GM19324 (cell line): ENCODE measurements at regions not wholly inside any gene's neighbourhood (a gene's known extent, or its start where the extent isn't known, plus 50 kb on each side); places are given as distances from the start of the nearest gene placed in this dataset.

Source experiments
- ATAC-seq: cut with Tn5 transposase; IDR thresholded peaks from one replicate; pipeline ENCODE4 v1.9.1; 2021; ENCODE audit warnings: mild to moderate bottlenecking, moderate library complexity; ENCODE audit not compliant: unreplicated experiment, low FRiP score

- no peak for ATAC-seq
These were observed 178.7 kb downstream of the EN1 start for GRCh38 chr2:118668431-118669424.

- ATAC-seq, result no peak
These were observed 179.5 kb downstream of the EN1 start for GRCh38 chr2:118667964-118668363.

- no peak for ATAC-seq
These were observed 180.1 kb downstream of the EN1 start for GRCh38 chr2:118667348-118667747.

- ATAC-seq, result no peak
These were observed 181.5 kb downstream of the EN1 start for GRCh38 chr2:118665784-118666529.

GRCh38 chr2:118661179-118661578 lies 186.3 kb downstream of the EN1 start:
- ATAC-seq, result no peak

- ATAC-seq, result no peak
These were observed 188.8 kb downstream of the EN1 start for GRCh38 chr2:118658596-118659198.

- no peak for ATAC-seq
These were observed 190.0 kb downstream of the EN1 start for GRCh38 chr2:118657466-118657865.

GRCh38 chr2:118654945-118655344 lies 192.5 kb downstream of the EN1 start:
- no peak for ATAC-seq

- ATAC-seq, result no peak
These were observed 197.1 kb downstream of the EN1 start for GRCh38 chr2:118650327-118650726.

- ATAC-seq, result no peak
These were observed 201.6 kb downstream of the EN1 start for GRCh38 chr2:118645876-118646275.

- ATAC-seq, result no peak
These were observed 203.3 kb downstream of the EN1 start for GRCh38 chr2:118644190-118644589.

GRCh38 chr2:118643294-118643693 lies 204.2 kb downstream of the EN1 start:
- no peak for ATAC-seq

GRCh38 chr2:118642501-118642900 lies 204.9 kb downstream of the EN1 start:
- ATAC-seq, result no peak

- ATAC-seq, result no peak
These were observed 205.7 kb downstream of the EN1 start for GRCh38 chr2:118641711-118642110.

- no peak for ATAC-seq
These were observed 208.1 kb downstream of the EN1 start for GRCh38 chr2:118639371-118639770.

GRCh38 chr2:118638453-118638852 lies 209.0 kb downstream of the EN1 start:
- ATAC-seq, result no peak

- no peak for ATAC-seq
These were observed 211.6 kb downstream of the EN1 start for GRCh38 chr2:118635891-118636290.

GRCh38 chr2:118634876-118635275 lies 212.6 kb downstream of the EN1 start:
- no peak for ATAC-seq

GRCh38 chr2:118633371-118634018 lies 214.0 kb downstream of the EN1 start:
- ATAC-seq, result no peak

- no peak for ATAC-seq
These were observed 214.5 kb downstream of the EN1 start for GRCh38 chr2:118632921-118633320.

GRCh38 chr2:118627156-118627555 lies 220.3 kb downstream of the EN1 start:
- no peak for ATAC-seq
